Endothelial cell of umbilical vein (primary cell): ENCODE measurements at regions not wholly inside any gene's neighbourhood (a gene's known extent, or its start where the extent isn't known, plus 50 kb on each side); places are given as distances from the start of the nearest gene placed in this dataset.

Source experiments
- BruUV-seq: library from RNA; stranded (reverse); fragments of 400-500 nt; replicated peaks from 2 replicates; lab custom pipeline; 2021; lab: Mats Ljungman, UMichigan
- CTCF ChIA-PET: fragments of 300-600, 350-600 bp; sonication (Branson Sonifier 250); formaldehyde crosslinking; loops from one replicate; lab custom pipeline; 2021; ENCODE audit warnings: antibody characterized with exemption, inconsistent platforms; lab: Charles Lee
- POLR2A ChIA-PET: fragments of 300-600, 350-600 bp; sonication (Branson Sonifier 250); formaldehyde crosslinking; loops from one replicate; lab custom pipeline; 2021; ENCODE audit warnings: antibody characterized with exemption, inconsistent platforms; lab: Charles Lee
- DNase-seq: peaks from one replicate; pipeline ENCODE4 v3.0.0-alpha.2; 2011; ENCODE audit warnings: low read depth, low spot score
- FAIRE-seq: peaks from 2 replicates; lab custom pipeline; 2011; peaks lifted over from hg19 to GRCh38; lab: Jason Lieb, UNC
- H2AFZ ChIP-seq: 2 replicates; pipeline ENCODE4 v1.6.0; 2012; ENCODE audit warnings: low read depth, low read length, control low read depth, inconsistent platforms
- H3K27ac ChIP-seq: 2 replicates; pipeline ENCODE4 v1.5.1; 2011; ENCODE audit warnings: low read depth, mild to moderate bottlenecking, control low read depth, low read length, moderate library complexity; ENCODE audit not compliant: insufficient read depth
- H3K27me3 ChIP-seq, 2 experiments: 2 replicates each; pipeline versions ENCODE4 v1.6.0 to v1.6.1; 2011; ENCODE audit warnings: low read length in 2 of 2, mixed read lengths in 1 of 2; ENCODE audit not compliant: control insufficient read depth in 2 of 2, insufficient read depth in 2 of 2
- H3K36me3 ChIP-seq, 2 experiments: 2 replicates in 1 of 2; 3 replicates in 1 of 2; pipeline ENCODE4 v1.5.1; 2011; ENCODE audit warnings: low read length in 2 of 2, mild to moderate bottlenecking in 1 of 2, moderate library complexity in 1 of 2; ENCODE audit not compliant: control insufficient read depth in 2 of 2, insufficient read depth in 2 of 2; ENCODE audit errors: extremely low read depth in 1 of 2
- H3K4me1 ChIP-seq: 3 replicates; pipeline ENCODE4 v1.5.1; 2011; ENCODE audit warnings: mild to moderate bottlenecking, low read length; ENCODE audit not compliant: control insufficient read depth, insufficient read depth; ENCODE audit errors: extremely low read depth
- H3K4me2 ChIP-seq: 2 replicates; pipeline ENCODE4 v1.6.1; 2011; ENCODE audit warnings: low read length, control low read depth, mixed read lengths; ENCODE audit not compliant: insufficient read depth
- H3K4me3 ChIP-seq, 3 experiments: fragments of 200-600 bp in 1 of 3; sonication (generic), shearing (Covaris generic) in 1 of 3; replicated peaks in 1 of 3; 2 replicates each; pipeline ENCODE4 v1.5.1; 2011 to 2016; ENCODE audit warnings: control low read depth in 3 of 3, low read length in 3 of 3, mild to moderate bottlenecking in 2 of 3, inconsistent platforms in 1 of 3, low read depth in 1 of 3, moderate library complexity in 1 of 3; ENCODE audit not compliant: insufficient read depth in 1 of 3
- H3K79me2 ChIP-seq: 2 replicates; pipeline ENCODE4 v1.6.0; 2012; ENCODE audit warnings: low read length, inconsistent platforms; ENCODE audit not compliant: control insufficient read depth, insufficient read depth
- H3K9ac ChIP-seq: replicated peaks from 2 replicates; pipeline ENCODE3; 2011; ENCODE audit warnings: low read length, control low read depth; ENCODE audit not compliant: insufficient read depth; ENCODE audit errors: extremely low read depth
- H3K9me1 ChIP-seq: replicated peaks from 3 replicates; pipeline ENCODE4 v1.6.0; 2011; ENCODE audit warnings: mild to moderate bottlenecking, low read length; ENCODE audit not compliant: control insufficient read depth, insufficient read depth; ENCODE audit errors: extremely low read depth
- H3K9me3 ChIP-seq: replicated peaks from 2 replicates; pipeline ENCODE4 v1.5.1; 2012; ENCODE audit warnings: low read length, inconsistent platforms; ENCODE audit not compliant: control insufficient read depth, insufficient read depth
- H4K20me1 ChIP-seq: replicated peaks from 2 replicates; pipeline ENCODE3; 2011; ENCODE audit warnings: mild to moderate bottlenecking, low read length; ENCODE audit not compliant: control insufficient read depth, insufficient read depth; ENCODE audit errors: extremely low read depth
- CTCF ChIP-seq, 2 donors: IDR thresholded peaks; 1 replicate in 1 of 2; 2 replicates in 1 of 2; pipeline ENCODE4 v1.5.1; 2011; ENCODE audit warnings: low read length in 2 of 2, mild to moderate bottlenecking in 2 of 2, moderate library complexity in 2 of 2, control low read depth in 1 of 2, inconsistent platforms in 1 of 2, low read depth in 1 of 2; ENCODE audit not compliant: insufficient read depth in 1 of 2; ENCODE audit errors: extremely low read depth in 1 of 2
- EZH2 ChIP-seq: IDR thresholded peaks from 2 replicates; pipeline ENCODE4 v1.6.1; 2012; ENCODE audit warnings: borderline replicate concordance, low read depth, mild to moderate bottlenecking, moderate library complexity, low read length, inconsistent platforms; ENCODE audit not compliant: severe bottlenecking
- FOS ChIP-seq: IDR thresholded peaks from 2 replicates; pipeline ENCODE4 v1.6.1; 2011; ENCODE audit warnings: mild to moderate bottlenecking, low read length, moderate library complexity, borderline replicate concordance; ENCODE audit not compliant: insufficient read depth
- GATA2 ChIP-seq: IDR thresholded peaks from 2 replicates; pipeline ENCODE4 v1.7.0; 2011; ENCODE audit warnings: low read depth, mild to moderate bottlenecking, moderate library complexity, mixed read lengths, low read length; ENCODE audit not compliant: insufficient read length, insufficient read depth
- JUN ChIP-seq: IDR thresholded peaks from 2 replicates; pipeline ENCODE4 v1.6.1; 2011; ENCODE audit warnings: borderline replicate concordance, low read depth; ENCODE audit not compliant: insufficient read length, insufficient read depth
- MAX ChIP-seq: IDR thresholded peaks from 2 replicates; pipeline ENCODE4 v1.6.1; 2011; ENCODE audit not compliant: insufficient read depth, insufficient read length
- MYC ChIP-seq: IDR thresholded peaks from one replicate; pipeline ENCODE4 v1.6.1; 2011; ENCODE audit warnings: mild to moderate bottlenecking, low read depth, low read length
- POLR2A ChIP-seq: IDR thresholded peaks from 2 replicates; pipeline ENCODE4 v1.6.1; 2012; ENCODE audit warnings: low read depth, mild to moderate bottlenecking, control low read depth, low read length
- POLR2AphosphoS5 ChIP-seq: IDR thresholded peaks from 2 replicates; pipeline ENCODE4 v1.6.1; 2012; ENCODE audit warnings: low read depth, mild to moderate bottlenecking, control low read depth, low read length, moderate library complexity; ENCODE audit not compliant: insufficient read depth
- dilution Hi-C: fragments of 300-500 bp; cut with MboI; formaldehyde crosslinking; loops from one replicate; pipeline ENCODE4 v1.15.0; 2019; ENCODE audit warnings: low sequenced_read_pairs; ENCODE audit not compliant: extremely low pct_ligation_motif_present
- intact Hi-C: fragments of 100-400 bp; cut with micrococcal nuclease; formaldehyde crosslinking; loops from one replicate; pipeline ENCODE4 v1.10.0; 2022

GRCh38 chr15:45801543-45801942, 166.7 kb downstream of the SQOR start:
- no peaks in the 10 kb centered on the region for H3K79me2 ChIP-seq
- H2AFZ ChIP-seq, result no peak overlapping the region
- BruUV-seq, result no TSS peak
- no peak overlapping the region for H3K27ac ChIP-seq
- H3K4me3 ChIP-seq, result no peak overlapping the region
- H3K9me3 ChIP-seq, result no peaks in the 10 kb centered on the region
- no peaks in the 10 kb centered on the region for H4K20me1 ChIP-seq
- no peak overlapping the region for H3K4me2 ChIP-seq
- ChIA-PET CTCF (interaction anchor here (0.9 to 2.2 kb wide), 3 partner anchors 268 to 518 kb away, joined by 3 to 6 read pairs (median 3); no protein-coding TSS in a partner anchor), POLR2A (no interaction called here)
- TF ChIP-seq GATA2 (no peak), MYC (no peak), POLR2AphosphoS5 (no peak), JUN (no peak), EZH2 (no peak), MAX (no peak), CTCF (IDR thresholded peaks at IDR 0.05; ENCODE audit: extremely low read depth in 1 of 2, insufficient read depth in 1 of 2, low read depth in 1 of 2, low read length in 2 of 2) (no peak), POLR2A (no peak), FOS (no peak)
- H3K4me1 ChIP-seq, result no peaks in the 10 kb centered on the region
- dilution Hi-C loops, result no loop called here
- H3K36me3 ChIP-seq, result no peaks in the 10 kb centered on the region
- intact Hi-C loops, result no loop called here
- no peak for FAIRE-seq
- no peak for DNase-seq
- no peaks in the 10 kb centered on the region for H3K9me1 ChIP-seq
- H3K9ac ChIP-seq, result no peak overlapping the region
- H3K27me3 ChIP-seq, result no peaks in the 10 kb centered on the region
